C1 segment of cervical spinal cord (tissue), 14 donors: ENCODE measurements at regions not wholly inside any gene's neighbourhood (a gene's known extent, or its start where the extent isn't known, plus 50 kb on each side); places are given as distances from the start of the nearest gene placed in this dataset.

ENCODE experiments used
- DNase-seq, 14 donors: peaks; one replicate each; lab custom pipeline; 2025; lab: John Stamatoyannopoulos, UW

GRCh38 chr2:53111406-53111805 is 656.2 kb upstream of the CHAC2 start:
- DNase-seq = no peak

- DNase-seq = no peak
These were observed 656.6 kb upstream of the CHAC2 start for GRCh38 chr2:53111004-53111403.

- no peak for DNase-seq
These were observed 659.4 kb upstream of the CHAC2 start for GRCh38 chr2:53108246-53108645.

GRCh38 chr2:53104263-53104662 is 663.3 kb upstream of the CHAC2 start:
- no peak for DNase-seq

GRCh38 chr2:53103679-53104078 is 663.9 kb upstream of the CHAC2 start:
- DNase-seq = no peak

GRCh38 chr2:53098696-53099078 is 668.9 kb upstream of the CHAC2 start:
- no peak for DNase-seq

- DNase-seq = no peak
These were observed 671.3 kb upstream of the CHAC2 start for GRCh38 chr2:53096351-53096750.

GRCh38 chr2:53095664-53096063 is 671.9 kb upstream of the CHAC2 start:
- no peak for DNase-seq

- no peak for DNase-seq
These were observed 672.4 kb upstream of the CHAC2 start for GRCh38 chr2:53095227-53095626.

GRCh38 chr2:53093355-53093754 is 674.2 kb upstream of the CHAC2 start:
- no peak for DNase-seq

GRCh38 chr2:53091183-53091582 is 676.4 kb upstream of the CHAC2 start:
- no peak for DNase-seq

- DNase-seq = no peak
These were observed 679.6 kb upstream of the CHAC2 start for GRCh38 chr2:53087874-53088461.

GRCh38 chr2:53087262-53087873 is 680.2 kb upstream of the CHAC2 start:
- no peak for DNase-seq

- no peak for DNase-seq
These were observed 690.2 kb upstream of the CHAC2 start for GRCh38 chr2:53077413-53077812.

GRCh38 chr2:53075760-53076159 is 691.8 kb upstream of the CHAC2 start:
- no peak for DNase-seq

GRCh38 chr2:53067533-53067932 is 700.1 kb upstream of the CHAC2 start:
- DNase-seq = no peak

- no peak for DNase-seq
These were observed 700.5 kb upstream of the CHAC2 start for GRCh38 chr2:53067056-53067455.

- DNase-seq = no peak
These were observed 703.5 kb upstream of the CHAC2 start for GRCh38 chr2:53064154-53064553.

GRCh38 chr2:53058526-53058925 is 709.1 kb upstream of the CHAC2 start:
- no peak for DNase-seq

- DNase-seq = no peak
These were observed 713.7 kb upstream of the CHAC2 start for GRCh38 chr2:53053937-53054336.

GRCh38 chr2:53051157-53051556 is 716.4 kb upstream of the CHAC2 start:
- no peak for DNase-seq

- DNase-seq = no peak
These were observed 726.9 kb upstream of the CHAC2 start for GRCh38 chr2:53040536-53041229.

GRCh38 chr2:53036196-53036595 is 731.4 kb upstream of the CHAC2 start:
- DNase-seq = no peak
